Effector CD4-positive, alpha-beta T cell (primary cell): ENCODE measurements at regions not wholly inside any gene's neighbourhood (a gene's known extent, or its start where the extent isn't known, plus 50 kb on each side); places are given as distances from the start of the nearest gene placed in this dataset.
"Not testable (repeated sequence)": the region's sequence is repeated elsewhere in the genome, so short reads cannot be mapped to it uniquely, and the experiment has no call there.

Source experiments
- DNase-seq: peaks from one replicate; pipeline ENCODE4 v3.0.0-alpha.2; 2020

GRCh38 chr16:85524630-85525419 is 88.3 kb upstream of the GSE1 start:
- no peak for DNase-seq

- DNase-seq: no peak
Measured at GRCh38 chr16:85525420-85526184, 87.5 kb upstream of the GSE1 start.

GRCh38 chr16:85526185-85526974 is 86.7 kb upstream of the GSE1 start:
- no peak for DNase-seq

GRCh38 chr16:85527042-85527766 is 85.9 kb upstream of the GSE1 start:
- DNase-seq: no peak

- no peak for DNase-seq
Measured at GRCh38 chr16:85527767-85528297, 85.3 kb upstream of the GSE1 start.

- peak; percentile 9 for DNase-seq
Measured at GRCh38 chr16:85528528-85529387, 84.4 kb upstream of the GSE1 start.

- DNase-seq: no peak
Measured at GRCh38 chr16:85529489-85530369, 83.4 kb upstream of the GSE1 start.

GRCh38 chr16:85530370-85530739 is 82.8 kb upstream of the GSE1 start:
- no peak for DNase-seq

GRCh38 chr16:85531516-85531915 is 81.6 kb upstream of the GSE1 start:
- no peak for DNase-seq

GRCh38 chr16:85532147-85532546 is 81.0 kb upstream of the GSE1 start:
- DNase-seq: no peak

- DNase-seq: not testable (repeated sequence)
Measured at GRCh38 chr16:85533593-85533992, 79.5 kb upstream of the GSE1 start.

- no peak for DNase-seq
Measured at GRCh38 chr16:85534536-85535351, 78.4 kb upstream of the GSE1 start.

- DNase-seq: no peak
Measured at GRCh38 chr16:85535352-85536072, 77.6 kb upstream of the GSE1 start.

- no peak for DNase-seq
Measured at GRCh38 chr16:85536073-85536410, 77.1 kb upstream of the GSE1 start.

- DNase-seq: no peak
Measured at GRCh38 chr16:85536411-85537330, 76.5 kb upstream of the GSE1 start.

GRCh38 chr16:85537331-85537788 is 75.8 kb upstream of the GSE1 start:
- no peak for DNase-seq

- no peak for DNase-seq
Measured at GRCh38 chr16:85537795-85538401, 75.2 kb upstream of the GSE1 start.
